Fibroblast of lung (primary cell): ENCODE measurements at regions not wholly inside any gene's neighbourhood (a gene's known extent, or its start where the extent isn't known, plus 50 kb on each side); places are given as distances from the start of the nearest gene placed in this dataset.

Source experiments
- DNase-seq, 2 donors: peaks; one replicate each; pipeline versions ENCODE4 v3.0.0 to v3.0.0-alpha.2; 2010; ENCODE audit warnings: low read depth in 2 of 2
- H2AFZ ChIP-seq: 2 replicates; pipeline ENCODE4 v1.5.1; 2012; ENCODE audit warnings: low read length, control low read depth, inconsistent platforms
- H3K27ac ChIP-seq: 2 replicates; pipeline ENCODE4 v1.5.1; 2011; ENCODE audit warnings: low read length, control low read depth; ENCODE audit not compliant: insufficient read depth
- H3K27me3 ChIP-seq: 2 replicates; pipeline ENCODE4 v1.5.1; 2011; ENCODE audit warnings: mild to moderate bottlenecking, low read length; ENCODE audit not compliant: control insufficient read depth, insufficient read depth
- H3K36me3 ChIP-seq: 2 replicates; pipeline ENCODE4 v1.5.1; 2011; ENCODE audit warnings: low read length; ENCODE audit not compliant: control insufficient read depth, insufficient read depth
- H3K4me1 ChIP-seq: 2 replicates; pipeline ENCODE4 v1.5.1; 2011; ENCODE audit warnings: low read length; ENCODE audit not compliant: control insufficient read depth, insufficient read depth; ENCODE audit errors: extremely low read depth
- H3K4me2 ChIP-seq: 2 replicates; pipeline ENCODE4 v1.5.1; 2011; ENCODE audit warnings: low read length, control low read depth; ENCODE audit not compliant: insufficient read depth; ENCODE audit errors: extremely low read depth
- H3K4me3 ChIP-seq, 4 experiments: fragments of 200-600 bp in 1 of 4; sonication (generic) in 1 of 4; replicated peaks in 1 of 4; 2 replicates each; pipeline ENCODE4 v1.5.1; 2011 to 2016; ENCODE audit warnings: low read length in 4 of 4, low read depth in 3 of 4, mild to moderate bottlenecking in 3 of 4, control low read depth in 2 of 4, inconsistent platforms in 1 of 4, mixed read lengths in 1 of 4; ENCODE audit not compliant: insufficient read depth in 1 of 4; ENCODE audit errors: control extremely low read depth in 1 of 4
- H3K79me2 ChIP-seq: 2 replicates; pipeline ENCODE4 v1.5.1; 2012; ENCODE audit warnings: mild to moderate bottlenecking, low read length, inconsistent platforms; ENCODE audit not compliant: control insufficient read depth, insufficient read depth
- H3K9ac ChIP-seq: 2 replicates; pipeline ENCODE4 v1.5.1; 2011; ENCODE audit warnings: mild to moderate bottlenecking, low read length, control low read depth; ENCODE audit not compliant: insufficient read depth
- H3K9me3 ChIP-seq: 2 replicates; pipeline ENCODE4 v1.5.1; 2012; ENCODE audit warnings: low read depth, low read length; ENCODE audit not compliant: control insufficient read depth, insufficient read depth
- H4K20me1 ChIP-seq: 2 replicates; pipeline ENCODE4 v1.5.1; 2011; ENCODE audit warnings: low read length; ENCODE audit not compliant: control insufficient read depth, insufficient read depth; ENCODE audit errors: extremely low read depth
- EZH2 ChIP-seq: IDR thresholded peaks from 2 replicates; pipeline ENCODE4 v1.5.1; 2012; ENCODE audit warnings: low read length, control low read depth, mild to moderate bottlenecking; ENCODE audit errors: missing control alignments
- TF ChIP-seq, protein P1 (sequence below), 2 donors: IDR thresholded peaks in 1 of 2; conservative IDR thresholded peaks in 1 of 2; 1 replicate in 1 of 2; 2 replicates in 1 of 2; pipeline ENCODE4 v1.5.1; 2011 to 2012; ENCODE audit warnings: low read length in 2 of 2, control low read depth in 1 of 2, inconsistent platforms in 1 of 2, low read depth in 1 of 2, mild to moderate bottlenecking in 1 of 2

DNA sequence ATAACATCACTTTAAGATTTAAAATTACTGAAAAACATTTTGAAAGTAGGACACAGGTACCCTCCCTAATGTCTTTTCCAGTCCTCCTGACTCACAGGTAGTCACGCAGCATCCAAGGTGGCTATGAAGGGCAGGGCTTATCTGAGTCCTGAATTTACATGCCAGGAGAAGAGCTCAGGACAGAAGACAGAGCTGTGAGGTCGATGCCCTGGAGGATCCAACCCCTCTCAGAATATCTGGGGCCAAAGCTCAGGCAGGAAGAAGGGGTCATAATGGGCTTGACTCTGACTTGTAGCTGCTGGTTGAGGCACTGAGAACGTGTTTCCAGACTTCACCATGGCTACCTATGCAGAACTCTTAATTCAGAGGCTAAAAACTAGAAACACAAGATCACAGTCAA is 177.5 kb downstream of the AASDH start:
- Histone ChIP-seq H3K9me3 (no peaks in the 10 kb centered on the region), H3K36me3 (no peaks in the 10 kb centered on the region), H2AFZ (no peak overlapping the region), H4K20me1 (no peaks in the 10 kb centered on the region), H3K4me3 (no peak overlapping the region), H3K9ac (no peak overlapping the region), H3K4me1 (no peaks in the 10 kb centered on the region), H3K27ac (no peak overlapping the region), H3K4me2 (no peak overlapping the region), H3K79me2 (no peaks in the 10 kb centered on the region), H3K27me3 (no peaks in the 10 kb centered on the region)
- no peak for TF ChIP-seq EZH2
- TF ChIP-seq, protein P1, sequence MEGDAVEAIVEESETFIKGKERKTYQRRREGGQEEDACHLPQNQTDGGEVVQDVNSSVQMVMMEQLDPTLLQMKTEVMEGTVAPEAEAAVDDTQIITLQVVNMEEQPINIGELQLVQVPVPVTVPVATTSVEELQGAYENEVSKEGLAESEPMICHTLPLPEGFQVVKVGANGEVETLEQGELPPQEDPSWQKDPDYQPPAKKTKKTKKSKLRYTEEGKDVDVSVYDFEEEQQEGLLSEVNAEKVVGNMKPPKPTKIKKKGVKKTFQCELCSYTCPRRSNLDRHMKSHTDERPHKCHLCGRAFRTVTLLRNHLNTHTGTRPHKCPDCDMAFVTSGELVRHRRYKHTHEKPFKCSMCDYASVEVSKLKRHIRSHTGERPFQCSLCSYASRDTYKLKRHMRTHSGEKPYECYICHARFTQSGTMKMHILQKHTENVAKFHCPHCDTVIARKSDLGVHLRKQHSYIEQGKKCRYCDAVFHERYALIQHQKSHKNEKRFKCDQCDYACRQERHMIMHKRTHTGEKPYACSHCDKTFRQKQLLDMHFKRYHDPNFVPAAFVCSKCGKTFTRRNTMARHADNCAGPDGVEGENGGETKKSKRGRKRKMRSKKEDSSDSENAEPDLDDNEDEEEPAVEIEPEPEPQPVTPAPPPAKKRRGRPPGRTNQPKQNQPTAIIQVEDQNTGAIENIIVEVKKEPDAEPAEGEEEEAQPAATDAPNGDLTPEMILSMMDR (conservative IDR thresholded peaks at IDR 0.05 in 1 of 2, IDR thresholded peaks at IDR 0.05 in 1 of 2; ENCODE audit: low read depth in 1 of 2, low read length in 2 of 2), result no peak
- no peak for DNase-seq

- H3K27ac ChIP-seq, result no peak overlapping the region
- H3K79me2 ChIP-seq, result no peaks in the 10 kb centered on the region
- H4K20me1 ChIP-seq, result no peaks in the 10 kb centered on the region
- H3K9me3 ChIP-seq, result no peaks in the 10 kb centered on the region
- H3K4me1 ChIP-seq, result no peaks in the 10 kb centered on the region
- H2AFZ ChIP-seq, result no peak overlapping the region
- no peaks in the 10 kb centered on the region for H3K36me3 ChIP-seq
- TF ChIP-seq EZH2, result no peak
- TF ChIP-seq, protein P1 (conservative IDR thresholded peaks at IDR 0.05 in 1 of 2, IDR thresholded peaks at IDR 0.05 in 1 of 2; ENCODE audit: low read depth in 1 of 2, low read length in 2 of 2), result no peak
- H3K9ac ChIP-seq, result no peak overlapping the region
- no peak overlapping the region for H3K4me3 ChIP-seq
- no peaks in the 10 kb centered on the region for H3K27me3 ChIP-seq
- no peak for DNase-seq
- H3K4me2 ChIP-seq, result no peak overlapping the region
Measured at GRCh38 chr4:56208103-56208502, 179.2 kb downstream of the AASDH start.

DNA sequence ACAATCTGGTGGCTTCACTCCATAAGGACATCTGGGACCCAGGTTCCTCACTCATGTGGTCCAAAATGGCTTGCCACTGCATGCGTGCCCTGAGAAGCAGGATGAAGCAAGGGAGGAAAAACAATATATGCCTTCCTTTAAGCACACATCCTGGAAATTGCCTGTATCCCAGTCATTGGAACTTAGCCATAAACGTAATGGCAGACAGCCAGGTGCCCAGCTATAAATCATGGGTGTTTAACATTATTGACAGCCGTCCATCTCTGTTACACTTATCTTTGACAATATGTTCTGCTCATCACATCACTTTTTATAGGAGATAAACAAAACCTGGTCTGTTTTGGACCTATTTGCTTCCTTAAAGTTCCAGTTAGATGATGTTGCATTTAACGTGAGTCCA is 181.0 kb downstream of the AASDH start:
- no peak for DNase-seq
- Histone ChIP-seq H4K20me1 (no peaks in the 10 kb centered on the region), H3K79me2 (no peaks in the 10 kb centered on the region), H3K4me1 (no peaks in the 10 kb centered on the region), H3K4me2 (no peak overlapping the region), H3K27ac (no peak overlapping the region), H3K4me3 (no peak overlapping the region), H3K9ac (no peak overlapping the region), H2AFZ (no peak overlapping the region), H3K9me3 (no peaks in the 10 kb centered on the region), H3K27me3 (no peaks in the 10 kb centered on the region), H3K36me3 (no peaks in the 10 kb centered on the region)
- TF ChIP-seq, protein P1 (conservative IDR thresholded peaks at IDR 0.05 in 1 of 2, IDR thresholded peaks at IDR 0.05 in 1 of 2; ENCODE audit: low read depth in 1 of 2, low read length in 2 of 2), result no peak
- no peak for TF ChIP-seq EZH2
